DOHH2 (cell line): ENCODE measurements at regions not wholly inside any gene's neighbourhood (a gene's known extent, or its start where the extent isn't known, plus 50 kb on each side); places are given as distances from the start of the nearest gene placed in this dataset.

ENCODE experiments used
- H3F3A ChIP-seq: fragments of 200-600 bp; sonication (generic), shearing (Covaris generic); 2 replicates; pipeline ENCODE4 v1.6.0; 2016; ENCODE audit warnings: antibody characterized with exemption, mild to moderate bottlenecking; ENCODE audit not compliant: control insufficient read depth, insufficient read depth
- H3K27ac ChIP-seq: fragments of 200-600 bp; sonication (generic); 2 replicates; pipeline ENCODE4 v1.5.1; 2014; ENCODE audit warnings: low read depth, mild to moderate bottlenecking, low read length, moderate library complexity
- H3K27me3 ChIP-seq: fragments of 200-600 bp; sonication (generic); 2 replicates; pipeline ENCODE4 v1.6.1; 2014; ENCODE audit warnings: mild to moderate bottlenecking, low read length, mixed read lengths; ENCODE audit not compliant: control insufficient read depth
- H3K36me3 ChIP-seq: fragments of 200-600 bp; sonication (generic); 2 replicates; pipeline ENCODE4 v1.6.1; 2014; ENCODE audit warnings: mild to moderate bottlenecking, low read length, moderate library complexity, mixed read lengths; ENCODE audit not compliant: control insufficient read depth
- H3K4me1 ChIP-seq: fragments of 200-600 bp; sonication (generic); 2 replicates; pipeline ENCODE4 v1.6.1; 2014; ENCODE audit warnings: mild to moderate bottlenecking, low read length, mixed read lengths; ENCODE audit not compliant: control insufficient read depth
- H3K4me2 ChIP-seq: fragments of 200-600 bp; sonication (generic); 2 replicates; pipeline ENCODE4 v1.6.0; 2014; ENCODE audit warnings: mild to moderate bottlenecking, low read length, moderate library complexity
- H3K4me3 ChIP-seq: fragments of 200-600 bp; sonication (generic); 2 replicates; pipeline ENCODE4 v1.5.1; 2014; ENCODE audit warnings: mild to moderate bottlenecking, low read length, mixed read lengths
- H3K79me2 ChIP-seq: fragments of 200-600 bp; sonication (generic); 2 replicates; pipeline ENCODE4 v1.6.1; 2014; ENCODE audit warnings: mild to moderate bottlenecking, low read length, mixed read lengths; ENCODE audit not compliant: control insufficient read depth
- H3K9me2 ChIP-seq: fragments of 200-600 bp; sonication (generic); replicated peaks from 2 replicates; pipeline ENCODE4 v1.6.1; 2014; ENCODE audit warnings: mild to moderate bottlenecking, low read length, mixed read lengths; ENCODE audit not compliant: control insufficient read depth
- H3K9me3 ChIP-seq: fragments of 200-600 bp; sonication (generic); 2 replicates; pipeline ENCODE4 v1.6.1; 2014; ENCODE audit warnings: antibody characterized with exemption, low read length, mixed read lengths; ENCODE audit not compliant: control insufficient read depth, insufficient read depth
- H4K20me1 ChIP-seq: fragments of 200-600 bp; sonication (generic); 2 replicates; pipeline ENCODE4 v1.6.0; 2014; ENCODE audit warnings: low read depth, mild to moderate bottlenecking, antibody characterized with exemption, low read length, moderate library complexity; ENCODE audit not compliant: control insufficient read depth, insufficient read depth
- CTCF ChIP-seq: fragments of 200-600 bp; sonication (generic); IDR thresholded peaks from one replicate; pipeline ENCODE4 v1.5.1; 2014; ENCODE audit warnings: antibody characterized with exemption, mild to moderate bottlenecking, low read depth, low read length; ENCODE audit not compliant: poor library complexity, severe bottlenecking
- EZH2phosphoT487 ChIP-seq: fragments of 200-600 bp; sonication (generic); IDR thresholded peaks from 2 replicates; pipeline ENCODE4 v1.6.1; 2017; ENCODE audit warnings: borderline replicate concordance, mild to moderate bottlenecking, antibody characterized with exemption, low read length, moderate library complexity, mixed read lengths

DNA sequence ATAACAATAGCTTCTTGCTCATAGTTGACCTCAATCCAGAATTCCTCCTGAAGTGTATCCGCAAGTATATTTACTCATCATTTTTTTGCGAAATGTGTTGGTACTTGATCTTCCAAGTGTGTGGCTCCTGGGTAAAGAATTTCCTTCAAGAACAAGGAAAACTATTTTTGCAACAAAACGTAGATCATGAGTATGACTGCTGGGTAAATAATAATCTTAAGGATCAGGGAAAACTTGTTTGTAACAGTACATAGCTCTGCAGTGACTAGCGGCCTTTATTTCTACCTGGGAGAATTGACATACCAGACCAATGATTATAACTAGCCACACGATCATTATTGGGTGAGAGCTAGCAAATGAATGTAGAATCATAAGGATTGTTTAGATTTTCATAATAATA is 1311.7 kb downstream of the ARAP2 start:
- Histone ChIP-seq H3K27me3 (no peaks in the 10 kb centered on the region), H3F3A (no peaks in the 10 kb centered on the region), H3K4me2 (no peak overlapping the region), H3K4me3 (no peak overlapping the region), H3K9me2 (no peaks in the 10 kb centered on the region), H3K79me2 (no peaks in the 10 kb centered on the region), H4K20me1 (no peaks in the 10 kb centered on the region), H3K4me1 (no peaks in the 10 kb centered on the region), H3K27ac (no peak overlapping the region), H3K9me3 (no peaks in the 10 kb centered on the region), H3K36me3 (no peaks in the 10 kb centered on the region)
- TF ChIP-seq CTCF (no peak), EZH2phosphoT487 (no peak)

GRCh38 chr4:34935739-34936138 is 1308.6 kb downstream of the ARAP2 start:
- Histone ChIP-seq H3F3A (no peaks in the 10 kb centered on the region), H3K9me2 (no peaks in the 10 kb centered on the region), H3K36me3 (no peaks in the 10 kb centered on the region), H3K27ac (no peak overlapping the region), H3K4me2 (no peak overlapping the region), H3K4me3 (no peak overlapping the region), H4K20me1 (no peaks in the 10 kb centered on the region), H3K79me2 (no peaks in the 10 kb centered on the region), H3K27me3 (no peaks in the 10 kb centered on the region), H3K4me1 (no peaks in the 10 kb centered on the region), H3K9me3 (no peaks in the 10 kb centered on the region)
- TF ChIP-seq EZH2phosphoT487 (no peak), CTCF (no peak)

DNA sequence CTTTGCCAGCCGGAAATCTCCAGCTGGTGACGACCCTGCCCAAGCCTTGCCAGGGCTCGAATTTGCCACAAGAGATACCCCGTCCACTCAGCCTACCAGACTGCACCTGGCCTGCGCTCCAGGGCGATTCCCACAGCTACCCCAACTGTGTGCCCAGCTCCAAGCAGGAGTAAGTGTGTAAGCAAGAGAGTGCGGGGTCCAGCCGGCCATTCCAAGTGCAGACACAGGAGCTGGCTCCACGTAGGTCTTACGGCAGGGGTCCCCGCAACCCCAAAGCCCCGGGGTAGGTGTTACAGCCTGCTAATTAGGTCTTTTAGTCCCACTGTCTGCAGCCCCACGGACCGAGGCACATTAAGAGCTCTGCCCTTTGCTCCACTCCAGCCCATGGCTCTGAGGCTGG is 1305.2 kb downstream of the ARAP2 start:
- Histone ChIP-seq H3K27ac (no peak overlapping the region), H3K9me2 (no peaks in the 10 kb centered on the region), H3K36me3 (no peaks in the 10 kb centered on the region), H3K9me3 (no peaks in the 10 kb centered on the region), H3K79me2 (no peaks in the 10 kb centered on the region), H3F3A (no peaks in the 10 kb centered on the region), H3K4me1 (no peaks in the 10 kb centered on the region), H4K20me1 (no peaks in the 10 kb centered on the region), H3K4me3 (no peak overlapping the region), H3K27me3 (no peaks in the 10 kb centered on the region), H3K4me2 (no peak overlapping the region)
- no peak for TF ChIP-seq CTCF
- TF ChIP-seq EZH2phosphoT487 = no peak
